Lower leg skin (tissue), 4 donors: ENCODE measurements at regions not wholly inside any gene's neighbourhood (a gene's known extent, or its start where the extent isn't known, plus 50 kb on each side); places are given as distances from the start of the nearest gene placed in this dataset.

Experiments used
- DNase-seq, 2 donors: peaks; one replicate each; pipeline ENCODE4 v3.0.0-alpha.2; 2019; ENCODE audit warnings: low spot score in 2 of 2
- H3K4me3 ChIP-seq: fragments of 200-600 bp; sonication (generic); 2 replicates; pipeline ENCODE4 v1.5.1; 2017; ENCODE audit warnings: mild to moderate bottlenecking, low read depth; ENCODE audit not compliant: poor library complexity, severe bottlenecking
- CTCF ChIP-seq, 3 donors: fragments of 450-650 bp; IDR thresholded peaks; one replicate each; pipeline ENCODE4 v1.5.1; 2016; ENCODE audit warnings: antibody characterized with exemption in 3 of 3, mild to moderate bottlenecking in 3 of 3, moderate library complexity in 2 of 3
- POLR2A ChIP-seq, 2 donors: fragments of 450-650 bp; IDR thresholded peaks; one replicate each; pipeline ENCODE4 v1.6.1; 2016 to 2017; ENCODE audit warnings: antibody characterized with exemption in 2 of 2, mild to moderate bottlenecking in 1 of 2, moderate library complexity in 1 of 2
- WGBS, 2 donors: methylation state at CpG; one replicate each; pipeline ENCODE4 v1.1.5; 2018; 5-methylcytosine and 5-hydroxymethylcytosine counted together
- intact Hi-C: fragments of 100-400 bp; cut with DNase I; formaldehyde crosslinking; loops from one replicate; pipeline ENCODE4 v1.15.0; 2023; ENCODE audit warnings: low total_unique reads

GRCh38 chr11:28657378-28658030 is 549.3 kb downstream of the METTL15 start:
- no peak for TF ChIP-seq CTCF (IDR thresholded peaks at IDR 0.05)
- no peak for TF ChIP-seq POLR2A (IDR thresholded peaks at IDR 0.05)
- intact Hi-C loops: loop anchor here (10.0 kb wide), 1 partner anchor 903 kb away; no protein-coding TSS in a partner anchor
- 47 to 48% methylated on average over 5 of the region's 5 CpGs for WGBS, 2 donors
- H3K4me3 ChIP-seq: no peak overlapping the region
- no peak for DNase-seq

- WGBS, 2 donors: 57 to 65% methylated on average over 3 of the region's 3 CpGs
- no peak overlapping the region for H3K4me3 ChIP-seq
- intact Hi-C loops: loop anchor here (10.0 kb wide), 1 partner anchor 899 kb away; no protein-coding TSS in a partner anchor
- TF ChIP-seq CTCF (IDR thresholded peaks at IDR 0.05) (no peak), POLR2A (IDR thresholded peaks at IDR 0.05) (no peak)
- DNase-seq: no peak
These were observed 546.0 kb downstream of the METTL15 start for GRCh38 chr11:28654191-28654590.

GRCh38 chr11:28649922-28650321 is 541.7 kb downstream of the METTL15 start:
- no peak for DNase-seq
- TF ChIP-seq CTCF (IDR thresholded peaks at IDR 0.05) (no peak), POLR2A (IDR thresholded peaks at IDR 0.05) (no peak)
- no peak overlapping the region for H3K4me3 ChIP-seq
- 72 to 75% methylated on average over 5 of the region's 5 CpGs for WGBS, 2 donors
- intact Hi-C loops: loop anchor here (10.0 kb wide), 1 partner anchor 895 kb away; no protein-coding TSS in a partner anchor

- no peak for DNase-seq
- no peak overlapping the region for H3K4me3 ChIP-seq
- WGBS, 2 donors: 40 to 52% methylated on average over 2 of the region's 2 CpGs
- TF ChIP-seq CTCF (IDR thresholded peaks at IDR 0.05) (no peak), POLR2A (IDR thresholded peaks at IDR 0.05) (no peak)
- intact Hi-C loops: no loop called here
These were observed 528.4 kb downstream of the METTL15 start for GRCh38 chr11:28636566-28636965.

DNA sequence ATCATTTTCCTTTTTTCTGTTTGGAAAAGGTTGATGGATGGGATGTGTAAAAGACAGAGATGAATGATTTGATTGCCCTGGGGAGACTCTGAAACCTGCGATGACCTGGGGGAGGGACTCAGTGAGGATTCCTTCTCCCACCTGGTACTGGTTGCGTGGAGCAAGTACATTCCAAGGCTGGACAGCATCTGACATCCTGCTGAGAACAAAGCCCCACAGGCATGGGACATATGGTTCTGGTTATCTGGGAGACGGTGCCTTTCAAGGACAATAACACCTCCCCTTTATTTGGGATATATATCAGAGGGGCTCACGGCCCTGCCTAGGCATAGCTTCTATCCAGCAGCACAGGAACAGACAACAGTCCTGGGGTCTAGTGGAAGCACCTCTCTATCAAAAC is 527.8 kb downstream of the METTL15 start:
- intact Hi-C loops: no loop called here
- 30 to 48% methylated on average over 4 of the region's 4 CpGs for whole genome bisulfite sequencing, 2 donors
- no peak overlapping the region for H3K4me3 ChIP-seq
- TF ChIP-seq CTCF (IDR thresholded peaks at IDR 0.05) (no peak), POLR2A (IDR thresholded peaks at IDR 0.05) (no peak)
- DNase-seq: no peak

GRCh38 chr11:28632338-28632737 is 524.1 kb downstream of the METTL15 start:
- intact Hi-C loops: no loop called here
- no peak for DNase-seq
- no peak for TF ChIP-seq CTCF (IDR thresholded peaks at IDR 0.05)
- TF ChIP-seq POLR2A (IDR thresholded peaks at IDR 0.05): no peak
- WGBS, 2 donors: 61 to 66% methylated on average over 2 of the region's 2 CpGs
- no peak overlapping the region for H3K4me3 ChIP-seq
